ENCODE measurements at regions not wholly inside any gene's neighbourhood (a gene's known extent, or its start where the extent isn't known, plus 50 kb on each side); places are given as distances from the start of the nearest gene placed in this dataset.

DNA sequence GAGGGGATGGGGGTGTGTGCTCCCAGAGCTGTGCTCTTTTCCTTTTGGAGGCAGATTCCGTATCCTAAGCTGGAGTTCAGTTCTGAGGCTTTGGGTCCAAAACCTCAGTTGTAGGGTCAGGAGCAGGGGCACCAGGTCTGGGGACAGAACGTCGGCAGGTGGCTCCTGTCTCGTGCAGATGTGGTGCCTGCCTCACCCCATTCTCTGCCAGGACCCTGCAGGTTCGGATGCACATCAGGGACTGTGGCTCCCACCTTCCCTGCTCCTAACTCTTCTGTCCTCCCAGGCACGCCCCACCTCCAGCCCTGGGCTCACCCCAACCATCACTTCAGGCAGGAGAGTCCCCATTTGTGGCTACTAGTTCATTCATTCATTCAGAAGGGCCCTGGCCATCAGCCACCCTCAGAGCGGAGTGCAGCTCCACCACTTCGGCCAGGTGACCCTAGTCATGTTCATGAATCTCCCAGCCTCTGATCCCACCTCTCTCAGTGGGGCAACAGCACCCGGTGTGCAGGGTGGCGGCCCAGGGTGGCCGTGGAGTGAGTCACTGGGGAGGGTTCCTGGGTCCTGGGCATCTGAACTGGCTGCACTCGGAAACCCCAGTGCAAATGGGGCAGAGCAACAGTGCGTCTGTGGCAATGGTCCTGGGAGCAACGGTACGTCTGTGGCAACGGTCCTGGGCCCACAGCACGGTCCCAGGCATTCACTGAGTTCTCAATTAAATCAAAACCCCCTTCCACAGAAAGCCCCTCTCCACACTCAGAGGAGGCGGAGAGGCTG is 100.8 kb upstream of the FAM20C start:
- H3K27ac ChIP-seq: no peak overlapping the region
- TF ChIP-seq, protein P1, sequence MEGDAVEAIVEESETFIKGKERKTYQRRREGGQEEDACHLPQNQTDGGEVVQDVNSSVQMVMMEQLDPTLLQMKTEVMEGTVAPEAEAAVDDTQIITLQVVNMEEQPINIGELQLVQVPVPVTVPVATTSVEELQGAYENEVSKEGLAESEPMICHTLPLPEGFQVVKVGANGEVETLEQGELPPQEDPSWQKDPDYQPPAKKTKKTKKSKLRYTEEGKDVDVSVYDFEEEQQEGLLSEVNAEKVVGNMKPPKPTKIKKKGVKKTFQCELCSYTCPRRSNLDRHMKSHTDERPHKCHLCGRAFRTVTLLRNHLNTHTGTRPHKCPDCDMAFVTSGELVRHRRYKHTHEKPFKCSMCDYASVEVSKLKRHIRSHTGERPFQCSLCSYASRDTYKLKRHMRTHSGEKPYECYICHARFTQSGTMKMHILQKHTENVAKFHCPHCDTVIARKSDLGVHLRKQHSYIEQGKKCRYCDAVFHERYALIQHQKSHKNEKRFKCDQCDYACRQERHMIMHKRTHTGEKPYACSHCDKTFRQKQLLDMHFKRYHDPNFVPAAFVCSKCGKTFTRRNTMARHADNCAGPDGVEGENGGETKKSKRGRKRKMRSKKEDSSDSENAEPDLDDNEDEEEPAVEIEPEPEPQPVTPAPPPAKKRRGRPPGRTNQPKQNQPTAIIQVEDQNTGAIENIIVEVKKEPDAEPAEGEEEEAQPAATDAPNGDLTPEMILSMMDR (conservative IDR thresholded peaks at IDR 0.05; ENCODE audit: low read depth, low read length): no peak
- H3K36me3 ChIP-seq (ENCODE audit: insufficient read depth): no peaks in the 10 kb centered on the region
- H3K79me2 ChIP-seq (ENCODE audit: insufficient read depth, low read depth): no peaks in the 10 kb centered on the region
- no peak overlapping the region for H3K4me2 ChIP-seq
- H3K4me3 ChIP-seq (IDR thresholded peaks at IDR 0.05; ENCODE audit: insufficient read depth, low read depth, low read length): no peak overlapping the region
- peaks cover 20% of the 10 kb centered on the region; the same call in 1 of the 2 replicates for H3K27me3 ChIP-seq (ENCODE audit: insufficient read depth, low read depth)
- H4K20me1 ChIP-seq (ENCODE audit: insufficient read depth): no peaks in the 10 kb centered on the region
- H3K4me1 ChIP-seq (ENCODE audit: low read depth, poor library complexity, severe bottlenecking): no peaks in the 10 kb centered on the region
- no peak overlapping the region for H2AFZ ChIP-seq (ENCODE audit: low read depth)
- H3K9ac ChIP-seq: no peak overlapping the region

DNA sequence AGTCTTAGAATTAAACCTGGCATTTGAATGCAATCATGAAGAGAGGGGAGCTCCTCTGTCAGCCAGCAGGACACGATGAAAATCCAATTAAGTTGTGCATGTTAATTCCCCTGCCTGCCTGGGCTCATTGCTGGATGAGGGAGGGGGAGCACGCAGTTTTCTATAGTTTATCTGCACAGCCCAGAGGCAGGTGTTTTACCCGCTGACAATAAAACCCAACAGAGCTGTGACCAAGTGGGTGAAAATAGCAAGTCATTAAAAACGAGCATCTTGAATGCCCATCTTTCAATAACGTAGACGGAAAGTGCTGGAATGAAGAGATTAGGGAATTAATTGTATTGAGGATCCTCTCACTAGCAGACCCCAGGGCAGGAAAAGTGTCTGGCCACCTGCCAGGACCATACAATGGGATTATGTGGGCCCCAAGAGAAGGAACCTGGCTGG is 100.1 kb upstream of the FAM20C start:
- no peak overlapping the region for H3K9ac ChIP-seq
- no peak overlapping the region for H3K4me2 ChIP-seq
- no peak overlapping the region for H3K4me3 ChIP-seq (IDR thresholded peaks at IDR 0.05; ENCODE audit: insufficient read depth, low read depth, low read length)
- H3K4me1 ChIP-seq (ENCODE audit: low read depth, poor library complexity, severe bottlenecking): no peaks in the 10 kb centered on the region
- H3K27me3 ChIP-seq (ENCODE audit: insufficient read depth, low read depth): peaks cover 24% of the 10 kb centered on the region; the same call in 1 of the 2 replicates
- TF ChIP-seq, protein P1 (conservative IDR thresholded peaks at IDR 0.05; ENCODE audit: low read depth, low read length): no peak
- H3K27ac ChIP-seq: no peak overlapping the region
- H4K20me1 ChIP-seq (ENCODE audit: insufficient read depth): no peaks in the 10 kb centered on the region
- H2AFZ ChIP-seq (ENCODE audit: low read depth): no peak overlapping the region
- H3K36me3 ChIP-seq (ENCODE audit: insufficient read depth): no peaks in the 10 kb centered on the region
- no peaks in the 10 kb centered on the region for H3K79me2 ChIP-seq (ENCODE audit: insufficient read depth, low read depth)

DNA sequence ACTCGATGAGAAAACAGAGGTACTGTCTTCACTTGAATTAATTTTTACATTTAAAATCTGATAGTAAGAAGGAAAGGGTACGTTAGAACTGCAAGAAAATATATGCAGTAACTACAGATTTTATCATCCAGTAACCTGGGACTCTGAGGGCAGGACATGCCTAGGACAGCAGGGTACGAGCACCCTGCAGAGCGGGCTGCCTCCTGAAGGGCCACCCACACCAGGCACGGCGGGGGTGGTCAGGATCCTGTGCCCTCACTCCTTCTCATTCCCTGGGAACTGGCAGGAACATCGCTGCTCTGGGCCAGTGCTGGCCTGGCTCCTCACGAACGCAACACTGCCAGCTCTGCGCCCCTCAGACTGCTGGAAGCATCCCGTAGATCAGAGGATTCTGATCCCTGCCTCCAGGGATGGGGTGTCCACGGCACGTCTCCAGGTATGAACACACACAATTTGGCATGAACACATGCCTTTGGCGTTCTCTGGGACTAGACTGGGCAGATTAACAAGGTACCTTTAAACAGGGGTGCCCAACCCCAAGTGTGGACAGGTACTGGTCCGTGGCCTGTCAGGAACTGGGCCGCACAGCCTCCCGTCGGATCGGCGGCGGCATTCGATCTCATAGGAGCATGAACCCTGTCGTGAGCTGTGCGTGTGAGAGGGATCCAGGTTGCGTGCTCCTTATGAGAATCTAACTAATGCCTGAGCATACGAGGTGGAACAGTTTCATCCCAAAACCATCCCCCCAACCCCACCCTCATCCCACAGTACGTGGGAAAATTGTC is 99.3 kb upstream of the FAM20C start:
- Histone ChIP-seq H2AFZ (ENCODE audit: low read depth) (no peak overlapping the region), H3K9ac (no peak overlapping the region), H3K36me3 (ENCODE audit: insufficient read depth) (no peaks in the 10 kb centered on the region), H3K4me3 (IDR thresholded peaks at IDR 0.05; ENCODE audit: insufficient read depth, low read depth, low read length) (no peak overlapping the region), H3K27me3 (ENCODE audit: insufficient read depth, low read depth) (peaks cover 26% of the 10 kb centered on the region; the same call in 1 of the 2 replicates), H3K4me1 (ENCODE audit: low read depth, poor library complexity, severe bottlenecking) (no peaks in the 10 kb centered on the region), H3K27ac (no peak overlapping the region), H4K20me1 (ENCODE audit: insufficient read depth) (no peaks in the 10 kb centered on the region), H3K79me2 (ENCODE audit: insufficient read depth, low read depth) (no peaks in the 10 kb centered on the region), H3K4me2 (no peak overlapping the region)
- TF ChIP-seq, protein P1 (conservative IDR thresholded peaks at IDR 0.05; ENCODE audit: low read depth, low read length): no peak

DNA sequence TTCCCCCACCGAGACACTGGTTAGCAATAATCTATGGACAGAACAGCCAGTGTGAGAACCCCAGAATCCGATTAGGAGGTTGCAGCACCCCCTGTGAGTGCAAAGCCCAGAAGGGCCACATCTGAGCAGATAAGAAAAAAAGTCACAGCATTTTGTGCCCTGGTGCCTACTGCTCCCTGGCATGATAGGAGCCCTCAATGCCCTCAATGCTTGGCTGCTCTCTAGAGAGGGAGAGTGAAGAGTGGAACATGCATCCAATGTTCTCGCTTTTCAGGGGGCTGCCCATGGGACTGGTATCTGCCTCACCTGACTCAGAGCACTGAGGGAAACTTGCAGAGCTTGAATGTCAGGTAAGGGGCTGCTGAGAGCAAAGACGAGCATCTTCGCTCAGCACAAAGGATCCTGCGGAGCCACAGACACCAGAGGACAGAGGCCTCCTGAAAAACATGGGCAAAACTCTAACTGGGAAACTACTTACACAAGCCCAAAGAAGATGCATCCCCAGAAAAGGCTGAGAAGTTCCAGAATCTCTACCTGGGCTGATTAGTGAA is 98.0 kb upstream of the FAM20C start:
- TF ChIP-seq, protein P1 (conservative IDR thresholded peaks at IDR 0.05; ENCODE audit: low read depth, low read length): no peak
- Histone ChIP-seq H3K4me3 (IDR thresholded peaks at IDR 0.05; ENCODE audit: insufficient read depth, low read depth, low read length) (no peak overlapping the region), H4K20me1 (ENCODE audit: insufficient read depth) (no peaks in the 10 kb centered on the region), H3K36me3 (ENCODE audit: insufficient read depth) (no peaks in the 10 kb centered on the region), H3K4me2 (no peak overlapping the region), H3K79me2 (ENCODE audit: insufficient read depth, low read depth) (no peaks in the 10 kb centered on the region), H2AFZ (ENCODE audit: low read depth) (no peak overlapping the region), H3K4me1 (ENCODE audit: low read depth, poor library complexity, severe bottlenecking) (no peaks in the 10 kb centered on the region), H3K27ac (no peak overlapping the region), H3K27me3 (ENCODE audit: insufficient read depth, low read depth) (peaks cover 26% of the 10 kb centered on the region; the same call in 1 of the 2 replicates), H3K9ac (no peak overlapping the region)

Measured in KMS-11 (cell line).